Head of caudate nucleus (tissue), 42 donors: ENCODE measurements at regions not wholly inside any gene's neighbourhood (a gene's known extent, or its start where the extent isn't known, plus 50 kb on each side); places are given as distances from the start of the nearest gene placed in this dataset.

Experiments
- DNase-seq, 42 donors: peaks; one replicate each; pipeline versions ENCODE4 v3.0.0 to v3.0.0-alpha.2; 2020 to 2021; ENCODE audit warnings: mixed read lengths in 7 of 42
- intact Hi-C: fragments of 100-400 bp; cut with DNase I; formaldehyde crosslinking; loops from one replicate; pipeline ENCODE4 v1.15.0; 2022

- no peak for DNase-seq
These were observed 167.6 kb downstream of the BRINP2 start for GRCh38 chr1:177338376-177338775.

DNA sequence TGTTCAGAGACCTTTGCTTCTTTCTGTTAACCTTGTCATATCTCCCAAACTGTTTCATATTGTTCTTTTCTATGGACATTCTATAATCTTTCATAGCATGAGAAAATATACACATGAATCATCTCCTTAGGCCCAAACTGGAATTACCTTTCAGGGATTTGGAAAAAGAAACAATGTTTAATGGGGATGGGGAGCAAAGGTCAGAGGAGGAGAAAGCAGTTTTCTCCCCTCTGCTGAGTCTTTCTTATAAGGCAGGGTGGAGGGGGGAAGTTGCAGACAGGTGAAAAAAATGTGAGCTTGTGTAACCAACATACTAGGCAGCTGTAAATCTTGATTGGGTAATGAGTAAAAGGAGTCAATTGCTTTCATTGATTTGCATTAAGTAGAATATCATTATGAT lies 164.1 kb downstream of the BRINP2 start:
- intact Hi-C loops, result no loop called here
- DNase-seq, result no peak

More at GRCh38 chr1:177338376-177338775, 167.6 kb downstream of the BRINP2 start:
- intact Hi-C loops, result no loop called here

DNA sequence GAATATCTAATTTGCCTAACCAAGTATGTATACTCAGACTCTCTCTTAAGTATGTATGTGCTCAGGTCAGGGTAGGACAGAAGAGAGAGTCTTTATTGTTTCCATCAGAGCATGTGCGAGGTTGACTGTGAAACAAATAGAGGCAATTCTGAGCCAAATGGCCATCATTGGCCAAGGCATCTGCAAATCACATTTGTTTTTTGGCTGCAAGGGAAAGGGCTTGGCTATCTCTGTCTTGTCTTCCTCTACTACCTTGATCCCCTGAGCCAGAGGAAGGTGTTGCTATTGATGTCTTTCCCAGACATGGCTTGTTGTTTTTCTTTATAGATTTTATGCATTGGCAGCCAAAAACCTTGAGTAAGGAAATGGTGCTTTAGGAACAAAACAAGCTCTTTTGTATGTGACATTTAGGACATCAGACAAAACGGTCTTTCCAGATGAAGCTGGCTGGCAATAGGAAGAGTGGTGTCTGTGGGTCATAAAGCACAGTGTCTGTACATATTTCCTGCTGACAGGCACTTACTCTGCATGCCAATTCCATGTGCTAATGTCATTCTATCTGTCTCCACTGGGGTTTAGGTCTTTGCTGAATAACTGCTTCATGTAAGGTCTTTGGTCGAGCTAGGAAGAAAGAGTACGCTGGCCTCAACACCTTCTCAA lies 163.3 kb downstream of the BRINP2 start:
- no peak for DNase-seq
- intact Hi-C loops, result no loop called here
